Caco-2 (cell line): ENCODE measurements at regions not wholly inside any gene's neighbourhood (a gene's known extent, or its start where the extent isn't known, plus 50 kb on each side); places are given as distances from the start of the nearest gene placed in this dataset.

Experiments
- BruUV-seq: library from RNA; stranded (reverse); fragments of 400-500 nt; replicated peaks from 2 replicates; lab custom pipeline; 2021; lab: Mats Ljungman, UMichigan
- CTCF ChIA-PET: fragments of 300-600 bp; sonication (Branson Sonifier 250); formaldehyde crosslinking; loops from one replicate; lab custom pipeline; 2022; ENCODE audit warnings: antibody characterized with exemption; lab: Charles Lee
- POLR2A ChIA-PET: fragments of 300-600 bp; sonication (Branson Sonifier 250); formaldehyde crosslinking; loops from one replicate; lab custom pipeline; 2022; ENCODE audit warnings: antibody characterized with exemption; lab: Charles Lee
- DNase-seq, 2 experiments: peaks; one replicate each; pipeline versions ENCODE4 v3.0.0 to v3.0.0-alpha.2; 2020 to 2022
- H3K27me3 ChIP-seq: replicated peaks from 2 replicates; pipeline ENCODE4 v1.6.0; 2011; ENCODE audit warnings: low read length; ENCODE audit not compliant: control insufficient read depth, insufficient read depth
- H3K36me3 ChIP-seq: 2 replicates; pipeline ENCODE4 v1.5.1; 2011; ENCODE audit warnings: low read length; ENCODE audit not compliant: control insufficient read depth, insufficient read depth
- H3K4me1 ChIP-seq: fragments of 250-450 bp; sonication (Bioruptor Pico); 2 replicates; pipeline ENCODE4 v1.5.1; 2020; ENCODE audit warnings: mild to moderate bottlenecking
- H3K4me3 ChIP-seq: 2 replicates; pipeline ENCODE4 v1.5.1; 2011; ENCODE audit warnings: low read depth, mild to moderate bottlenecking, control low read depth, low read length
- H3K9me3 ChIP-seq: fragments of 250-450 bp; sonication (Bioruptor Pico); 2 replicates; pipeline ENCODE4 v1.5.1; 2020; ENCODE audit warnings: mild to moderate bottlenecking, moderate library complexity
- H3K27ac Mint-ChIP-seq: one replicate; pipeline ENCODE4 v1.8.0; 2022; ENCODE audit warnings: mixed read lengths; ENCODE audit not compliant: unreplicated experiment
- H3K27me3 Mint-ChIP-seq: one replicate; pipeline ENCODE4 v1.8.0; 2022; ENCODE audit warnings: mixed read lengths; ENCODE audit not compliant: insufficient read depth, unreplicated experiment
- H3K36me3 Mint-ChIP-seq: one replicate; pipeline ENCODE4 v1.8.0; 2022; ENCODE audit warnings: mild to moderate bottlenecking, mixed read lengths; ENCODE audit not compliant: insufficient read depth, unreplicated experiment
- H3K4me1 Mint-ChIP-seq: one replicate; pipeline ENCODE4 v1.8.0; 2022; ENCODE audit warnings: low read depth, mixed read lengths; ENCODE audit not compliant: unreplicated experiment
- H3K4me3 Mint-ChIP-seq: one replicate; pipeline ENCODE4 v1.8.0; 2022; ENCODE audit warnings: mild to moderate bottlenecking, moderate library complexity, mixed read lengths; ENCODE audit not compliant: unreplicated experiment
- H3K9me3 Mint-ChIP-seq: one replicate; pipeline ENCODE4 v1.8.0; 2022; ENCODE audit warnings: mixed read lengths; ENCODE audit not compliant: unreplicated experiment
- intact Hi-C: fragments of 100-400 bp; cut with micrococcal nuclease; formaldehyde crosslinking; loops from one replicate; pipeline ENCODE4 v1.10.0; 2022; ENCODE audit not compliant: unreplicated experiment
- TF ChIP-seq, protein P1 (sequence below), 2 experiments: fragments of 200-600 bp in 1 of 2; IDR thresholded peaks; 1 replicate in 1 of 2; 2 replicates in 1 of 2; pipeline versions ENCODE4 v1.5.1 to v1.8.0; 2011 to 2022; ENCODE audit warnings: antibody characterized with exemption in 1 of 2, control low read depth in 1 of 2, inconsistent platforms in 1 of 2, low read depth in 1 of 2, low read length in 1 of 2, mild to moderate bottlenecking in 1 of 2, moderate library complexity in 1 of 2; ENCODE audit not compliant: insufficient read depth in 1 of 2, severe bottlenecking in 1 of 2, unreplicated experiment in 1 of 2

GRCh38 chr4:132059227-132059626 is 1089.9 kb upstream of the PCDH10 start:
- H3K4me1 Mint-ChIP-seq = no peaks in the 10 kb centered on the region
- H3K9me3 Mint-ChIP-seq = peaks cover 9% of the 10 kb centered on the region

DNA sequence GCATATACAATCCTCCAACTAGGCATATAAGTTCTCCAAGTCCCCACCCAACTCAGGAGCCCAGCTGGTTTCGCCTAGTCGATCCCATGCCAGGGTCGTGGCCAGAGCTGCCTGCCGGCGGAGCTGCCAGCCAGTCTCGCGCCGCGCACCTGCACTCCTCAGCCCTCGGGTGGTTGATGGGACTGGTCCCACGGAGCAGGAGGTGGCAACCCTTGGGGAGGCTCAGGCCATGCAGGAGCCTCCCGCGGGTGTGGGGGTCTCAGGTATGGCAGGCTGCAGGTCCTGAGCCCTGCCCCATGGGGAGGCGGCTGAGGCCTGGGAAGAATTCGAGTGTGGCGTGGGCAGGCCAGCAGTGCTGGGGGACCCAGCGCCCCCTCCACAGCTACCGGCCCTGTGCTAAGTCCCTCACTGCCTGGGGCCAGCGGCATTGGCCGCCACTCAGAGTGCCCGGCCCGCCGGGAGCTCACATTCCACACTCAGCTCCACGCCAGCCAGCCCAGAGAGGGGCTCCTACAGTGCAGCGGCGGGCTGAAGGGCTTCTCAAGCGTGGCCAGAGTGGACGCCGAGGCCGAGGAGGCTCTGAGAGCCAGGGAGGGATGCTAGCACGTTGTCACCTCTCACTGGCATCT is 1086.4 kb upstream of the PCDH10 start:
- BruUV-seq = no TSS peak
- no peak overlapping the region for H3K27ac Mint-ChIP-seq
- CTCF ChIA-PET = no interaction called here

More at GRCh38 chr4:132059227-132059626, 1089.9 kb upstream of the PCDH10 start:
- Mint-ChIP-seq H3K27ac (no peak overlapping the region), H3K27me3 (no peaks in the 10 kb centered on the region), H3K36me3 (no peaks in the 10 kb centered on the region), H3K4me3 (no peak overlapping the region)
- no peak for DNase-seq
- Histone ChIP-seq H3K36me3 (no peaks in the 10 kb centered on the region), H3K4me3 (no peak overlapping the region), H3K9me3 (no peaks in the 10 kb centered on the region), H3K27me3 (no peaks in the 10 kb centered on the region), H3K4me1 (no peaks in the 10 kb centered on the region)
- no TSS peak for BruUV-seq
- ChIA-PET POLR2A (no interaction called here), CTCF (no interaction called here)
- intact Hi-C loops = no loop called here
- TF ChIP-seq, protein P1, sequence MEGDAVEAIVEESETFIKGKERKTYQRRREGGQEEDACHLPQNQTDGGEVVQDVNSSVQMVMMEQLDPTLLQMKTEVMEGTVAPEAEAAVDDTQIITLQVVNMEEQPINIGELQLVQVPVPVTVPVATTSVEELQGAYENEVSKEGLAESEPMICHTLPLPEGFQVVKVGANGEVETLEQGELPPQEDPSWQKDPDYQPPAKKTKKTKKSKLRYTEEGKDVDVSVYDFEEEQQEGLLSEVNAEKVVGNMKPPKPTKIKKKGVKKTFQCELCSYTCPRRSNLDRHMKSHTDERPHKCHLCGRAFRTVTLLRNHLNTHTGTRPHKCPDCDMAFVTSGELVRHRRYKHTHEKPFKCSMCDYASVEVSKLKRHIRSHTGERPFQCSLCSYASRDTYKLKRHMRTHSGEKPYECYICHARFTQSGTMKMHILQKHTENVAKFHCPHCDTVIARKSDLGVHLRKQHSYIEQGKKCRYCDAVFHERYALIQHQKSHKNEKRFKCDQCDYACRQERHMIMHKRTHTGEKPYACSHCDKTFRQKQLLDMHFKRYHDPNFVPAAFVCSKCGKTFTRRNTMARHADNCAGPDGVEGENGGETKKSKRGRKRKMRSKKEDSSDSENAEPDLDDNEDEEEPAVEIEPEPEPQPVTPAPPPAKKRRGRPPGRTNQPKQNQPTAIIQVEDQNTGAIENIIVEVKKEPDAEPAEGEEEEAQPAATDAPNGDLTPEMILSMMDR (IDR thresholded peaks at IDR 0.05; ENCODE audit: insufficient read depth in 1 of 2, low read depth in 1 of 2, low read length in 1 of 2, severe bottlenecking in 1 of 2, unreplicated experiment in 1 of 2) = no peak

GRCh38 chr4:132063829-132064228 is 1085.3 kb upstream of the PCDH10 start:
- Histone ChIP-seq H3K36me3 (no peaks in the 10 kb centered on the region), H3K4me3 (no peak overlapping the region), H3K9me3 (no peaks in the 10 kb centered on the region), H3K27me3 (no peaks in the 10 kb centered on the region), H3K4me1 (no peaks in the 10 kb centered on the region)
- POLR2A ChIA-PET = no interaction called here
- Mint-ChIP-seq H3K27ac (no peak overlapping the region), H3K27me3 (no peaks in the 10 kb centered on the region), H3K9me3 (peaks cover 9% of the 10 kb centered on the region), H3K36me3 (no peaks in the 10 kb centered on the region), H3K4me3 (no peak overlapping the region), H3K4me1 (no peaks in the 10 kb centered on the region)
- CTCF ChIA-PET = no interaction called here
- no peak for DNase-seq
- intact Hi-C loops = no loop called here
- TF ChIP-seq, protein P1 (IDR thresholded peaks at IDR 0.05; ENCODE audit: insufficient read depth in 1 of 2, low read depth in 1 of 2, low read length in 1 of 2, severe bottlenecking in 1 of 2, unreplicated experiment in 1 of 2) = no peak
- no TSS peak for BruUV-seq

More for the DNA sequence above, 1086.4 kb upstream of the PCDH10 start:
- DNase-seq = no peak
- Histone ChIP-seq H3K4me1 (no peaks in the 10 kb centered on the region), H3K36me3 (no peaks in the 10 kb centered on the region), H3K27me3 (no peaks in the 10 kb centered on the region), H3K4me3 (no peak overlapping the region), H3K9me3 (no peaks in the 10 kb centered on the region)
- POLR2A ChIA-PET = no interaction called here
- no peak overlapping the region for H3K4me3 Mint-ChIP-seq
- no peaks in the 10 kb centered on the region for H3K36me3 Mint-ChIP-seq
- no peaks in the 10 kb centered on the region for H3K4me1 Mint-ChIP-seq
- peaks cover 9% of the 10 kb centered on the region for H3K9me3 Mint-ChIP-seq
- TF ChIP-seq, protein P1 (IDR thresholded peaks at IDR 0.05; ENCODE audit: insufficient read depth in 1 of 2, low read depth in 1 of 2, low read length in 1 of 2, severe bottlenecking in 1 of 2, unreplicated experiment in 1 of 2) = no peak
- intact Hi-C loops = no loop called here
- H3K27me3 Mint-ChIP-seq = no peaks in the 10 kb centered on the region
